Neural cell (in vitro differentiated cells): ENCODE measurements at regions not wholly inside any gene's neighbourhood (a gene's known extent, or its start where the extent isn't known, plus 50 kb on each side); places are given as distances from the start of the nearest gene placed in this dataset.

Experiments used
- H2AFZ ChIP-seq: fragments of 200-600, 300-800 bp; sonication (generic), shearing (Covaris generic); 2 replicates; pipeline ENCODE4 v1.6.0; 2014; ENCODE audit warnings: low read depth, mild to moderate bottlenecking, antibody characterized with exemption, low read length, moderate library complexity
- H3F3A ChIP-seq: fragments of 200-600 bp; shearing (Covaris generic); 2 replicates; pipeline ENCODE4 v1.6.1; 2016; ENCODE audit warnings: mild to moderate bottlenecking, moderate library complexity, mixed read lengths, antibody characterized with exemption, low read length; ENCODE audit not compliant: insufficient read depth, poor library complexity, severe bottlenecking
- H3K27ac ChIP-seq: fragments of 200-600, 300-800 bp; sonication (generic), shearing (Covaris generic); 2 replicates; pipeline ENCODE4 v1.5.1; 2014; ENCODE audit warnings: mild to moderate bottlenecking, low read length, moderate library complexity
- H3K27me3 ChIP-seq: fragments of 300-800, 200-600 bp; sonication (generic), shearing (Covaris generic); 2 replicates; pipeline ENCODE4 v1.6.0; 2014; ENCODE audit warnings: mild to moderate bottlenecking, low read depth, low read length, moderate library complexity; ENCODE audit not compliant: insufficient read depth
- H3K36me3 ChIP-seq: fragments of 300-800, 200-600 bp; sonication (generic), shearing (Covaris generic); 2 replicates; pipeline ENCODE4 v1.5.1; 2014; ENCODE audit warnings: mild to moderate bottlenecking, antibody characterized with exemption, low read length, moderate library complexity; ENCODE audit not compliant: insufficient read depth
- H3K4me2 ChIP-seq: fragments of 300-800, 200-600 bp; sonication (generic), shearing (Covaris generic); 2 replicates; pipeline ENCODE4 v1.6.0; 2014; ENCODE audit warnings: mild to moderate bottlenecking, low read length
- H3K4me3 ChIP-seq: fragments of 300-800, 200-600 bp; sonication (generic), shearing (Covaris generic); 2 replicates; pipeline ENCODE4 v1.5.1; 2014; ENCODE audit warnings: mild to moderate bottlenecking, low read length, moderate library complexity
- H3K79me2 ChIP-seq: fragments of 200-600 bp; shearing (Covaris generic); replicated peaks from 2 replicates; pipeline ENCODE4 v1.6.0; 2014; ENCODE audit warnings: mild to moderate bottlenecking, low read length, moderate library complexity; ENCODE audit not compliant: insufficient read depth
- H3K9ac ChIP-seq: fragments of 300-800, 200-600 bp; sonication (generic), shearing (Covaris generic); 2 replicates; pipeline ENCODE4 v1.6.1; 2016; ENCODE audit warnings: mild to moderate bottlenecking, low read length, mixed read lengths
- H3K9me2 ChIP-seq: fragments of 200-600 bp; shearing (Covaris generic); 2 replicates; pipeline ENCODE4 v1.6.1; 2016; ENCODE audit warnings: mild to moderate bottlenecking, low read length, mixed read lengths; ENCODE audit not compliant: insufficient read depth
- H3K9me3 ChIP-seq: fragments of 200-600, 300-800 bp; sonication (generic), shearing (Covaris generic); 2 replicates; pipeline ENCODE4 v1.6.1; 2016; ENCODE audit warnings: mild to moderate bottlenecking, mixed run types, low read length, moderate library complexity, mixed read lengths
- H4K20me1 ChIP-seq: fragments of 200-600 bp; shearing (Covaris generic); 2 replicates; pipeline ENCODE4 v1.6.1; 2016; ENCODE audit warnings: mild to moderate bottlenecking, mixed run types; ENCODE audit not compliant: insufficient read depth
- CTCF ChIP-seq: fragments of 450-650 bp; IDR thresholded peaks from 2 replicates; pipeline ENCODE4 v1.5.1; 2014; ENCODE audit warnings: antibody characterized with exemption, mild to moderate bottlenecking, moderate library complexity; ENCODE audit not compliant: poor library complexity, severe bottlenecking
- EP300 ChIP-seq: fragments of 450-650 bp; conservative IDR thresholded peaks from 2 replicates; pipeline ENCODE4 v1.6.1; 2014; ENCODE audit warnings: antibody characterized with exemption, mild to moderate bottlenecking, moderate library complexity; ENCODE audit not compliant: poor library complexity, severe bottlenecking
- EZH2 ChIP-seq: fragments of 200-600, 300-800 bp; shearing (Covaris generic), sonication (generic); IDR thresholded peaks from 2 replicates; pipeline ENCODE4 v1.6.1; 2014; ENCODE audit warnings: antibody characterized with exemption, low read length, borderline replicate concordance, mild to moderate bottlenecking; ENCODE audit not compliant: insufficient read depth, poor library complexity, severe bottlenecking
- MXI1 ChIP-seq: fragments of 450-650 bp; conservative IDR thresholded peaks from 2 replicates; pipeline ENCODE4 v1.6.1; 2014; ENCODE audit warnings: antibody characterized with exemption, mild to moderate bottlenecking; ENCODE audit not compliant: poor library complexity, severe bottlenecking
- POLR2AphosphoS5 ChIP-seq: IDR thresholded peaks from 2 replicates; pipeline ENCODE4 v1.6.1; 2012
- RAD21 ChIP-seq: fragments of 450-650 bp; conservative IDR thresholded peaks from 2 replicates; pipeline ENCODE4 v1.6.1; 2014; ENCODE audit warnings: antibody characterized with exemption, mild to moderate bottlenecking, moderate library complexity
- REST ChIP-seq: IDR thresholded peaks from 2 replicates; pipeline ENCODE4 v1.6.1; 2012; ENCODE audit warnings: borderline replicate concordance
- SMC3 ChIP-seq: fragments of 450-650 bp; conservative IDR thresholded peaks from 2 replicates; pipeline ENCODE4 v1.6.1; 2014; ENCODE audit warnings: antibody characterized with exemption, mild to moderate bottlenecking, moderate library complexity; ENCODE audit not compliant: poor library complexity
- TAF1 ChIP-seq: IDR thresholded peaks from 2 replicates; pipeline ENCODE4 v1.6.1; 2012; ENCODE audit warnings: low read depth

- H3F3A ChIP-seq: no peaks in the 10 kb centered on the region
- H3K9ac ChIP-seq: no peak overlapping the region
- H3K4me2 ChIP-seq: no peak overlapping the region
- TF ChIP-seq MXI1 (no peak), CTCF (no peak), REST (no peak), SMC3 (no peak), POLR2AphosphoS5 (no peak), RAD21 (no peak), TAF1 (no peak), EZH2 (no peak), EP300 (no peak)
- no peaks in the 10 kb centered on the region for H4K20me1 ChIP-seq
- H2AFZ ChIP-seq: no peak overlapping the region
- no peaks in the 10 kb centered on the region for H3K9me3 ChIP-seq
- H3K27me3 ChIP-seq: no peaks in the 10 kb centered on the region
- H3K4me3 ChIP-seq: no peak overlapping the region
- no peaks in the 10 kb centered on the region for H3K36me3 ChIP-seq
- H3K9me2 ChIP-seq: no peaks in the 10 kb centered on the region
- H3K27ac ChIP-seq: no peak overlapping the region
- no peaks in the 10 kb centered on the region for H3K79me2 ChIP-seq
Observed at GRCh38 chr13:22773465-22773864, 407.3 kb upstream of the SGCG start.

- Histone ChIP-seq H3K36me3 (no peaks in the 10 kb centered on the region), H3F3A (no peaks in the 10 kb centered on the region), H3K79me2 (no peaks in the 10 kb centered on the region), H3K4me3 (no peak overlapping the region), H2AFZ (no peak overlapping the region), H3K27ac (no peak overlapping the region), H3K9ac (no peak overlapping the region), H3K9me2 (no peaks in the 10 kb centered on the region), H4K20me1 (no peaks in the 10 kb centered on the region), H3K9me3 (no peaks in the 10 kb centered on the region), H3K27me3 (no peaks in the 10 kb centered on the region), H3K4me2 (no peak overlapping the region)
- TF ChIP-seq REST: no peak
- TF ChIP-seq EZH2: no peak
- no peak for TF ChIP-seq MXI1
- TF ChIP-seq TAF1: no peak
- TF ChIP-seq RAD21: no peak
- no peak for TF ChIP-seq POLR2AphosphoS5
- TF ChIP-seq SMC3: no peak
- TF ChIP-seq EP300: no peak
- TF ChIP-seq CTCF: no peak
Observed at GRCh38 chr13:22776394-22777186, 404.2 kb upstream of the SGCG start.
